K562 (cell line): ENCODE measurements at regions not wholly inside any gene's neighbourhood (a gene's known extent, or its start where the extent isn't known, plus 50 kb on each side); places are given as distances from the start of the nearest gene placed in this dataset.
A peak's percentile ranks its signal among the peaks of the same experiment; 100 is the strongest.

Source experiments
- CUX1 ChIP-seq: fragments of 200-800 bp; sonication (Bioruptor generic); IDR thresholded peaks from 2 replicates; pipeline ENCODE4 v1.6.1; 2016; ENCODE audit warnings: missing genetic modification characterization, missing compliant biosample characterization
- ILK ChIP-seq: fragments of 450-650 bp; IDR thresholded peaks from 2 replicates; pipeline ENCODE4 v1.6.1; 2016; ENCODE audit warnings: missing genetic modification characterization, low read depth, mild to moderate bottlenecking, missing compliant biosample characterization, moderate library complexity, borderline replicate concordance
- JUNB ChIP-seq: fragments of 450-650 bp; formaldehyde crosslinking; conservative IDR thresholded peaks from 2 replicates; pipeline ENCODE4 v1.4.0; 2020; ENCODE audit warnings: mild to moderate bottlenecking
- MEIS2 ChIP-seq: fragments of 450-650 bp; IDR thresholded peaks from 2 replicates; pipeline ENCODE4 v1.6.1; 2014; ENCODE audit warnings: mild to moderate bottlenecking; ENCODE audit not compliant: partially characterized antibody
- NFE2L1 ChIP-seq: fragments of 450-650 bp; IDR thresholded peaks from 2 replicates; pipeline ENCODE4 v1.6.1; 2016; ENCODE audit warnings: missing genetic modification characterization, low read depth, mild to moderate bottlenecking, missing compliant biosample characterization, moderate library complexity, borderline replicate concordance
- PTRF ChIP-seq: fragments of 450-650 bp; IDR thresholded peaks from 2 replicates; pipeline ENCODE4 v1.6.1; 2016; ENCODE audit warnings: mild to moderate bottlenecking, missing genetic modification characterization, missing compliant biosample characterization
- SMARCA5 ChIP-seq: fragments of 450-650 bp; IDR thresholded peaks from 2 replicates; pipeline ENCODE4 v1.6.1; 2016
- TARDBP ChIP-seq: fragments of 450-650 bp; IDR thresholded peaks from 2 replicates; pipeline ENCODE4 v1.6.1; 2016
- ZNF121 ChIP-seq: sonication (generic); formaldehyde crosslinking; conservative IDR thresholded peaks from 2 replicates; pipeline ENCODE4 v1.8.0; 2022; ENCODE audit warnings: missing genetic modification reagents
- ZNF146 ChIP-seq: IDR thresholded peaks from one replicate; pipeline ENCODE4 v1.6.1; 2018; ENCODE audit warnings: missing compliant biosample characterization; ENCODE audit not compliant: unreplicated experiment
- ZNF584 ChIP-seq: fragments of 200-800 bp; sonication (Bioruptor generic); IDR thresholded peaks from 2 replicates; pipeline ENCODE4 v1.6.1; 2016; ENCODE audit warnings: low read depth, mild to moderate bottlenecking, missing genetic modification characterization, missing compliant biosample characterization
- TF ChIP-seq, protein P1 (sequence below): fragments of 150-350 bp; conservative IDR thresholded peaks from 2 replicates; pipeline ENCODE4 v1.6.1; 2014; ENCODE audit warnings: low read length
- TF ChIP-seq, protein P2 (sequence below): fragments of 450-650 bp; IDR thresholded peaks from 2 replicates; pipeline ENCODE4 v1.6.1; 2017; ENCODE audit warnings: antibody characterized with exemption, mild to moderate bottlenecking

DNA sequence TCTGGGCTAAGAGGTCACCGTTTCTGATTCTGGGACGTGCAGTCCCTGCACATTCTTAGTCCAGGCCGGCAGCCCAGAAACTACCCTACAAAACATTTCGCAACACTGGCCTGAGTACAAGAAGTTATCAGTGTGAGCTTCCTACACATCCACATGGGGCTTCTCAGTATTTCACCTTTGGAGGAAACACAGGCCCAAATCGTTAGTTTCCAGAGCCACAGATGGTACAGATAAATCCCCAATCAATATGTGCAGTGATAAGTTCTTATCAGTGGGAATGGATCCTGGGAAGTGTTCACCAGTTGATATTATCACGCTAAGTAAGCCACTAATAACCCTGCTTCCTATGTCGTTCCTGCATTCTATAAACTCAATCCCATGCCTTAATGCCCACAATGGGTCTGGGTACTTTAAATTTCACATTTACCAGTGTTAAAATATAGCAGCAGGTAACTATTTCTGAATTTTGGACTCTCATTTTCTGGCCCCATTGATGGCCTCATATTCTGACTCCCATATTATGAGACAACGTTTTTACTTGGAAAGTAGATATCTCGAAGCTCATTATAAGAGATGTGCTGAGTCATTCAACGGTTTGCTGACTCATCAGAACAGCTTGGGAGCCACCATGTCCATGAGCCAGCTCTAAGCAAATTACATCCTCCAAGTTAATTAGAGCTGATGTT, 370.2 kb upstream of the MAF start (continued):
- TF ChIP-seq ZNF584 (CRISPR knock-in tag): peak; percentile 79; the same call in 1 of the 2 replicates
- TF ChIP-seq NFE2L1 (tag): peak; percentile 100
- peak; percentile 35 for TF ChIP-seq MEIS2
- peak; percentile 84 for TF ChIP-seq JUNB (CRISPR knock-in tag)
- 0 out of 2 replicates have a peak, but pooled peaks have one; percentile 30 for TF ChIP-seq SMARCA5
- TF ChIP-seq PTRF (tag): peak; percentile 74
- TF ChIP-seq, protein P1, sequence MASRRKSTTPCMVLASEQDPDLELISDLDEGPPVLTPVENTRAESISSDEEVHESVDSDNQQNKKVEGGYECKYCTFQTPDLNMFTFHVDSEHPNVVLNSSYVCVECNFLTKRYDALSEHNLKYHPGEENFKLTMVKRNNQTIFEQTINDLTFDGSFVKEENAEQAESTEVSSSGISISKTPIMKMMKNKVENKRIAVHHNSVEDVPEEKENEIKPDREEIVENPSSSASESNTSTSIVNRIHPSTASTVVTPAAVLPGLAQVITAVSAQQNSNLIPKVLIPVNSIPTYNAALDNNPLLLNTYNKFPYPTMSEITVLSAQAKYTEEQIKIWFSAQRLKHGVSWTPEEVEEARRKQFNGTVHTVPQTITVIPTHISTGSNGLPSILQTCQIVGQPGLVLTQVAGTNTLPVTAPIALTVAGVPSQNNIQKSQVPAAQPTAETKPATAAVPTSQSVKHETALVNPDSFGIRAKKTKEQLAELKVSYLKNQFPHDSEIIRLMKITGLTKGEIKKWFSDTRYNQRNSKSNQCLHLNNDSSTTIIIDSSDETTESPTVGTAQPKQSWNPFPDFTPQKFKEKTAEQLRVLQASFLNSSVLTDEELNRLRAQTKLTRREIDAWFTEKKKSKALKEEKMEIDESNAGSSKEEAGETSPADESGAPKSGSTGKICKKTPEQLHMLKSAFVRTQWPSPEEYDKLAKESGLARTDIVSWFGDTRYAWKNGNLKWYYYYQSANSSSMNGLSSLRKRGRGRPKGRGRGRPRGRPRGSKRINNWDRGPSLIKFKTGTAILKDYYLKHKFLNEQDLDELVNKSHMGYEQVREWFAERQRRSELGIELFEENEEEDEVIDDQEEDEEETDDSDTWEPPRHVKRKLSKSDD: peak; percentile 95
- peak; percentile 38; the same call in 1 of the 2 replicates for TF ChIP-seq ILK (tag)
- no peak for TF ChIP-seq ZNF146 (CRISPR knock-in tag)
- TF ChIP-seq ZNF121 (CRISPR knock-in tag): no peak
- 0 out of 2 replicates have a peak, but pooled peaks have one; percentile 32 for TF ChIP-seq TARDBP
- TF ChIP-seq, protein P2, sequence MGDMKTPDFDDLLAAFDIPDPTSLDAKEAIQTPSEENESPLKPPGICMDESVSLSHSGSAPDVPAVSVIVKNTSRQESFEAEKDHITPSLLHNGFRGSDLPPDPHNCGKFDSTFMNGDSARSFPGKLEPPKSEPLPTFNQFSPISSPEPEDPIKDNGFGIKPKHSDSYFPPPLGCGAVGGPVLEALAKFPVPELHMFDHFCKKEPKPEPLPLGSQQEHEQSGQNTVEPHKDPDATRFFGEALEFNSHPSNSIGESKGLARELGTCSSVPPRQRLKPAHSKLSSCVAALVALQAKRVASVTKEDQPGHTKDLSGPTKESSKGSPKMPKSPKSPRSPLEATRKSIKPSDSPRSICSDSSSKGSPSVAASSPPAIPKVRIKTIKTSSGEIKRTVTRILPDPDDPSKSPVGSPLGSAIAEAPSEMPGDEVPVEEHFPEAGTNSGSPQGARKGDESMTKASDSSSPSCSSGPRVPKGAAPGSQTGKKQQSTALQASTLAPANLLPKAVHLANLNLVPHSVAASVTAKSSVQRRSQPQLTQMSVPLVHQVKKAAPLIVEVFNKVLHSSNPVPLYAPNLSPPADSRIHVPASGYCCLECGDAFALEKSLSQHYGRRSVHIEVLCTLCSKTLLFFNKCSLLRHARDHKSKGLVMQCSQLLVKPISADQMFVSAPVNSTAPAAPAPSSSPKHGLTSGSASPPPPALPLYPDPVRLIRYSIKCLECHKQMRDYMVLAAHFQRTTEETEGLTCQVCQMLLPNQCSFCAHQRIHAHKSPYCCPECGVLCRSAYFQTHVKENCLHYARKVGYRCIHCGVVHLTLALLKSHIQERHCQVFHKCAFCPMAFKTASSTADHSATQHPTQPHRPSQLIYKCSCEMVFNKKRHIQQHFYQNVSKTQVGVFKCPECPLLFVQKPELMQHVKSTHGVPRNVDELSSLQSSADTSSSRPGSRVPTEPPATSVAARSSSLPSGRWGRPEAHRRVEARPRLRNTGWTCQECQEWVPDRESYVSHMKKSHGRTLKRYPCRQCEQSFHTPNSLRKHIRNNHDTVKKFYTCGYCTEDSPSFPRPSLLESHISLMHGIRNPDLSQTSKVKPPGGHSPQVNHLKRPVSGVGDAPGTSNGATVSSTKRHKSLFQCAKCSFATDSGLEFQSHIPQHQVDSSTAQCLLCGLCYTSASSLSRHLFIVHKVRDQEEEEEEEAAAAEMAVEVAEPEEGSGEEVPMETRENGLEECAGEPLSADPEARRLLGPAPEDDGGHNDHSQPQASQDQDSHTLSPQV: peak; percentile 95
- TF ChIP-seq CUX1 (CRISPR knock-in tag): peak; percentile 95
